IPS-18a (cell line): ENCODE measurements at regions not wholly inside any gene's neighbourhood (a gene's known extent, or its start where the extent isn't known, plus 50 kb on each side); places are given as distances from the start of the nearest gene placed in this dataset.
"Not testable (repeated sequence)": the region's sequence is repeated elsewhere in the genome, so short reads cannot be mapped to it uniquely, and the experiment has no call there.

ENCODE experiments used
- H3K27ac ChIP-seq: one replicate; pipeline ENCODE4 v1.5.1; 2013; ENCODE audit warnings: low read length
- H3K27me3 ChIP-seq: one replicate; pipeline ENCODE4 v1.6.1; 2013; ENCODE audit warnings: mild to moderate bottlenecking, low read length; ENCODE audit not compliant: control insufficient read depth, insufficient read depth
- H3K36me3 ChIP-seq: one replicate; pipeline ENCODE4 v1.6.1; 2013; ENCODE audit warnings: low read depth, low read length; ENCODE audit not compliant: control insufficient read depth
- H3K4me1 ChIP-seq: one replicate; pipeline ENCODE4 v1.6.1; 2013; ENCODE audit warnings: low read depth, low read length; ENCODE audit not compliant: control insufficient read depth
- H3K4me3 ChIP-seq: one replicate; pipeline ENCODE4 v1.5.1; 2013; ENCODE audit warnings: low read length
- H3K9ac ChIP-seq: one replicate; pipeline ENCODE4 v1.6.1; 2013; ENCODE audit warnings: mild to moderate bottlenecking, low read length, moderate library complexity
- H3K9me3 ChIP-seq: one replicate; pipeline ENCODE4 v1.6.1; 2013; ENCODE audit warnings: low read depth, low read length; ENCODE audit not compliant: control insufficient read depth

DNA sequence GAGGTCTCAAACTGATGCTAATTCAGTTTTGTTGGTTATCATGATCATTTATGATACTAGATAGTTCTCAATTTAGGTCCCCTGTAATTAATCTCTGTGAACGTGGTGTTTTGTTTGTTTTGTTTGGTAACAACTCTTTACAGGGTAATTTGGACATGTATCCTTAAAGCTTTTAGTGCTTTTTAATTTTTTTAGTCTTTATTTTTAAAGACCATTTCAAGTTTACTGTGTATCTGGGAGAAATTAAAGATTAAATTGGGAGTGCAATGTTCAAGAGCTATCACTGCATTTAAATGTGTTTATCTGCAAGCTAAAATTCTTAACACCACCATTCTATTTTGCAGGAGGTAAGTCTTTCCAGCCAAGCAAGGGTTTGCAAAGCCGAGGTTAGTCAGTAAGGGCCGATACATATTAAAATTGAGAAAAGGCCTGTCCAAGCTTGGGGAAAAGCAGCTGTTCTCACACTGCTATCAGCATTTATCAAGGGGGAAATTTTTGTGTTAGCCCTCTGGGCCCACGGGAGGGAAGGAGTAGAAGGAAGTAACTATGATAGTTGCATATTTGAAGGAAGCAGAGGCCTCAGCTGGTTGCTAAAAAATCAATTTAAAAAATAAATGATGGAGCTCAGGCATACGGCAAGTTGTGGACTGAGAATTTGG lies 59.3 kb upstream of the ZNF217 start:
- H3K9ac ChIP-seq = no peak overlapping the region
- H3K9me3 ChIP-seq = no peaks in the 10 kb centered on the region
- no peaks in the 10 kb centered on the region for H3K27me3 ChIP-seq
- no peak overlapping the region for H3K4me3 ChIP-seq
- peaks cover 20% of the 10 kb centered on the region for H3K4me1 ChIP-seq
- no peak overlapping the region for H3K27ac ChIP-seq
- H3K36me3 ChIP-seq = no peaks in the 10 kb centered on the region

DNA sequence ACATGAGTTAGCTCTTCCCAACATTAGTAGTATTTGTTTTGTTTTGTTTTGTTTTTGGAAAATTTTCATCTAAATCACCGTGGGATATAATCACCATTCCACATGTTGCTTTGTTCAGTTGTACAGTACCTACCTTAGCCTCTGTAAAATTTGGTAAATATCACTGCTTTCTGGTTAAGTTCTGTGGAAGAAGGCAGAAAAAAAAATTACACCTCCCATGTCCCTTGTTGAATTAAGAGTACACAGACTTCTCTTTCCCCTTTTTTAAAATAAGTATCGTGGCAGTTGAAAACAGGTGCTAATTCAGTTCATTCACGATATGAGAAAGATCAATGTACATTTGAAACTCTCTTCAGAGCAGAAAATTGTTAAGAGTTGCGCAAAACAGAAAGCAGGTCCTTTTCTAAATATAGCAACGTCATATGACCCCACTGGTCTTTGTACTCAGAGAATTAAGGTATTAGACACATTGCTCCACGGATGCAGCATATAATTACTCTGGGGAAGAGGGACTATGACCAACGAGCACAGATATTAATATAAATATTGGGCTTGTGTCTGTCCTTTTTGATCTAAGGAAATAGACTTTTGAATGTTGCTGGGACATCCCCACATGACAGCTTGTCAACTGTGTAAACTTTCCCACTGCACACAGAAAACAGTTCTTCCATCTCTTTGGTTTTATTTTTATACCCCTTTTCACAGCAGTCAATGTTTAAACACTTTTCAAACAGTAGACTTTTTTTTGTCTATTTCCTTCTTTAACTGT lies 58.6 kb upstream of the ZNF217 start:
- Histone ChIP-seq H3K27ac (no peak overlapping the region), H3K4me3 (no peak overlapping the region), H3K36me3 (no peaks in the 10 kb centered on the region), H3K9ac (no peak overlapping the region), H3K27me3 (no peaks in the 10 kb centered on the region), H3K4me1 (peaks cover 13% of the 10 kb centered on the region), H3K9me3 (no peaks in the 10 kb centered on the region)

DNA sequence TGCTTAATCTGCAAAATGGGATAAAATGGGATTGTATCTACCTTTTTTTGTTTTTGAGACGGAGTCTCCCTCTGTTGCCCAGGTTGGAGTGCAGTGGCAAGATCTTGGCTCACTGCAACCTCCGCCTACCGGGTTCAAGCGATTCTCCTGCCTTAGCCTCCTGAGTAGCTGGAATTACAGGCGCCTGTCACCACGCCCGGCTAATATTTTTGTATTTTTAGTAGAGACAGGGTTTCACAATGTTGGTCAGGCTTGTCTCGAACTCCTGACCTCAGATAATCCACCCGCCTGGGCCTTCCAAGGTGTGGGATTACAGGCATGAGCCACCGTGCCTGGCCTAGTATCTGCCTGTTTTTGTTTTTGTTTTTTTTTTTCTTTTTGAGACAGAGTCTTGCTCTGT lies 55.9 kb upstream of the ZNF217 start:
- H3K27me3 ChIP-seq = not testable (repeated sequence)

DNA sequence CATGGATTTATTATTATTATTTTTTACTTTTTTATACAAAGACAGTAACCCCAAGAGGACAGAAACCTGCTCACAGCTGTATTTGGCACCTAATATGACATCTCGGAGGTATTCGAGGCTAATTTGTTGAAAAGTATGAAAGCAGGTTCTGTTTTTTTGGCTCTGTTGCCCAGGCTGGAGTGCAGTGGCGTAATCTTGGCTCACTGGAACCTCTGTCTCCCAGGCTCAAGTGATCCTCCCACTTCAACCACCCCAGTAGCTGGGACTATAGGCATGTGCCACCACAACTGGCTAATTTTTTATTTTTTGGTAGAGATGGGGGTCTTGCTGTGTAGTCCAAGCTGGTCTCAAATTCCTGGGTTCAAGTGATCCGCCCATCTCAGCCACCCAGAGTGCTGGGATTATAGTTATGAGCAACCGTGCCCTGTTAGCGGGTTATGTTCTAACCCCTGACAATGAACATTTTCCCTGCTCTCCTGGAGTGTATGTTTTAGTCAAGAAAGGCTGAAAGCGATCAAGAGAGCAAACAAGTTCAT lies 53.7 kb upstream of the ZNF217 start:
- H3K9me3 ChIP-seq = no peaks in the 10 kb centered on the region
- no peaks in the 10 kb centered on the region for H3K27me3 ChIP-seq
- H3K27ac ChIP-seq = no peak overlapping the region
- H3K9ac ChIP-seq = no peak overlapping the region
- H3K36me3 ChIP-seq = no peaks in the 10 kb centered on the region
- H3K4me1 ChIP-seq = peaks cover 9% of the 10 kb centered on the region
- H3K4me3 ChIP-seq = no peak overlapping the region

More for the DNA sequence above, 55.9 kb upstream of the ZNF217 start:
- not testable (repeated sequence) for H3K36me3 ChIP-seq, H3K27ac ChIP-seq, H3K4me1 ChIP-seq, H3K9ac ChIP-seq, H3K9me3 ChIP-seq, H3K4me3 ChIP-seq

DNA sequence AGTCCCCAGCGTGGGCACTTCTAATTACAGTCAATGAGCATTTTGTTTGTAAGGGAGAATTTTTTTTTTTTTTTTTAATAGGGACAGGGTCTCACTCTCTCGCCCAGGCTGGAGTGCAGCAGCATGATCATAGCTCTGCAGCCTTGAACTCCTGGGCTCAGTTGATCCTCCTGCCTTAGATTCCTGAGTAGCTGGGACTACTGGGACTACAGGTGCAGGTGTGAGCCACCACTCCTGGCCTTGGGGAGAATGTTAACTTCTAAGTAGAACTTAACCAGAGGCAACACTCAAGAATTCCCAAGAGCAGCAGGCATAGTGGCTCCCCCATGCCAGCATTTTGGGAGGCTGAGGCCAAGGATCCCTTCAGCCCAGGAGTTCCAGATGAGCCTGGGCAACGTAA lies 52.9 kb upstream of the ZNF217 start:
- Histone ChIP-seq H3K27me3 (no peaks in the 10 kb centered on the region), H3K27ac (no peak overlapping the region), H3K4me1 (peaks cover 9% of the 10 kb centered on the region), H3K9me3 (no peaks in the 10 kb centered on the region), H3K9ac (no peak overlapping the region), H3K36me3 (no peaks in the 10 kb centered on the region), H3K4me3 (no peak overlapping the region)

DNA sequence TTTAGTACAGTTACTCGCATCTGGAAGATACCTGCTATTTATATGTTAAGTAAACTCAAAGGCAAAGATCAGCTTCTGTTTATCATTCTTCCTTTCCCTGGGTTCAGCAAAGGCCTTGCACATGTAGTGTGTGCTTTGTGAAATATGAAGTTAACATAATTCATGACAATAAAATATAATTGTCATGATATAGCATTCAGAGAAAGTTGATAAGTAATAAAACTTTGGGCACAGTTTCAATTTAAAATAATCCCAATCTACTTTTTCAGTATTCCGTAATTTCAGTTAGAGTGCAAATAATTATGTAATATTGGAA lies 51.9 kb upstream of the ZNF217 start:
- Histone ChIP-seq H3K9ac (no peak overlapping the region), H3K4me1 (peaks cover 9% of the 10 kb centered on the region), H3K9me3 (no peaks in the 10 kb centered on the region), H3K36me3 (no peaks in the 10 kb centered on the region), H3K27me3 (no peaks in the 10 kb centered on the region), H3K4me3 (no peak overlapping the region), H3K27ac (no peak overlapping the region)

DNA sequence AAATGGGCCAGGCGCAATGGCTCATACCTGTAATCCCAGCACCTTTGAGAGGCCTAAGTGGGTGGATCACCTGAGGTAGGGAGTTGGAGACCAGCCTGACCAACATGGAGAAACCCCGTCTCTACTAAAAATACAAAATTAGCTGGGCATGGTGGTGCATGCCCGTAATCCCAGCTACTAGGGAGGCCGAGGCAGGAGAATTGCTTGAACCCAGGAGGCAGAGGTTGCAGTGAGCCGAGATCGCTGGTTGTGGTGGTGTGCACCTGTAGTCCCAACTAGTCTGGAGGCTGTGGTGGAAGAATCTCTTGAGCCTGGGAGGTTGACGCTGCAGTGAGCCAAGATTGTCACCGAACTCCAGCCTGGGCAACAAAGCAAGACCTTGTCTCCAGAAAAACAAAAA lies 50.5 kb upstream of the ZNF217 start:
- H3K36me3 ChIP-seq, H3K9ac ChIP-seq, H3K4me3 ChIP-seq, H3K4me1 ChIP-seq, H3K9me3 ChIP-seq, H3K27me3 ChIP-seq, H3K27ac ChIP-seq: not testable (repeated sequence)
